ENCODE measurements at regions not wholly inside any gene's neighbourhood (a gene's known extent, or its start where the extent isn't known, plus 50 kb on each side); places are given as distances from the start of the nearest gene placed in this dataset.

GRCh38 chr11:112541140-112542046, 280.7 kb upstream of the PLET1 start:
- Histone ChIP-seq H4K20me1 (replicated peaks; ENCODE audit: control insufficient read depth, extremely low read depth, insufficient read depth, low read length) (no peaks in the 10 kb centered on the region), H3K27ac (ENCODE audit: insufficient read depth, low read depth, low read length) (no peak overlapping the region), H3K36me3 (ENCODE audit: control insufficient read depth in 2 of 2, extremely low read depth in 1 of 2, insufficient read depth in 2 of 2, low read length in 2 of 2) (no peaks in the 10 kb centered on the region), H3K27me3 (ENCODE audit: control insufficient read depth in 2 of 2, insufficient read depth in 2 of 2, low read length in 2 of 2) (no peaks in the 10 kb centered on the region), H3K4me1 (ENCODE audit: control insufficient read depth, extremely low read depth, insufficient read depth, low read length) (no peaks in the 10 kb centered on the region), H3K79me2 (ENCODE audit: control insufficient read depth, insufficient read depth, low read length) (no peaks in the 10 kb centered on the region), H3K9me3 (replicated peaks; ENCODE audit: control insufficient read depth, insufficient read depth, low read length) (no peaks in the 10 kb centered on the region), H3K4me3 (replicated peaks in 1 of 3; ENCODE audit: insufficient read depth in 1 of 3, low read depth in 1 of 3, low read length in 3 of 3) (no peak overlapping the region), H2AFZ (ENCODE audit: low read depth, low read length) (no peak overlapping the region), H3K4me2 (ENCODE audit: insufficient read depth, low read length) (no peak overlapping the region), H3K9me1 (replicated peaks; ENCODE audit: control insufficient read depth, extremely low read depth, insufficient read depth, low read length) (no peaks in the 10 kb centered on the region), H3K9ac (replicated peaks; ENCODE audit: extremely low read depth, insufficient read depth, low read length) (no peak overlapping the region)
- BruUV-seq (replicated peaks) = no TSS peak
- ChIA-PET POLR2A (no interaction called here), CTCF (interaction anchor here (0.7 kb wide), 1 partner anchor 14 kb away, joined by 3 read pairs; no protein-coding TSS in a partner anchor)
- TF ChIP-seq EZH2 (IDR thresholded peaks at IDR 0.05; ENCODE audit: borderline replicate concordance, low read depth, low read length, severe bottlenecking) = no peak
- intact Hi-C loops (cut with micrococcal nuclease) = no loop called here
- dilution Hi-C loops (cut with MboI; ENCODE audit: extremely low pct_ligation_motif_present, low sequenced_read_pairs) = no loop called here
- DNase-seq (ENCODE audit: low read depth, low spot score) (no peak), FAIRE-seq (no peak)

- CTCF ChIA-PET = interaction anchor here (0.7 kb wide), 1 partner anchor 13 kb away, joined by 3 read pairs; no protein-coding TSS in a partner anchor
- no peaks in the 10 kb centered on the region for H3K9me3 ChIP-seq (replicated peaks; ENCODE audit: control insufficient read depth, insufficient read depth, low read length)
- H3K9ac ChIP-seq (replicated peaks; ENCODE audit: extremely low read depth, insufficient read depth, low read length) = no peak overlapping the region
- no peak overlapping the region for H3K27ac ChIP-seq (ENCODE audit: insufficient read depth, low read depth, low read length)
- no peak overlapping the region for H2AFZ ChIP-seq (ENCODE audit: low read depth, low read length)
- no peaks in the 10 kb centered on the region for H3K36me3 ChIP-seq (ENCODE audit: control insufficient read depth in 2 of 2, extremely low read depth in 1 of 2, insufficient read depth in 2 of 2, low read length in 2 of 2)
- no peaks in the 10 kb centered on the region for H3K9me1 ChIP-seq (replicated peaks; ENCODE audit: control insufficient read depth, extremely low read depth, insufficient read depth, low read length)
- no peak overlapping the region for H3K4me3 ChIP-seq (replicated peaks in 1 of 3; ENCODE audit: insufficient read depth in 1 of 3, low read depth in 1 of 3, low read length in 3 of 3)
- dilution Hi-C loops (cut with MboI; ENCODE audit: extremely low pct_ligation_motif_present, low sequenced_read_pairs) (no loop called here), intact Hi-C loops (cut with micrococcal nuclease) (no loop called here)
- POLR2A ChIA-PET = no interaction called here
- no TSS peak for BruUV-seq (replicated peaks)
- H3K27me3 ChIP-seq (ENCODE audit: control insufficient read depth in 2 of 2, insufficient read depth in 2 of 2, low read length in 2 of 2) = no peaks in the 10 kb centered on the region
- no peak overlapping the region for H3K4me2 ChIP-seq (ENCODE audit: insufficient read depth, low read length)
- H3K4me1 ChIP-seq (ENCODE audit: control insufficient read depth, extremely low read depth, insufficient read depth, low read length) = no peaks in the 10 kb centered on the region
- no peak for TF ChIP-seq FOS (IDR thresholded peaks at IDR 0.05; ENCODE audit: borderline replicate concordance, insufficient read depth, low read length)
- TF ChIP-seq CTCF (IDR thresholded peaks at IDR 0.05; ENCODE audit: extremely low read depth in 1 of 2, insufficient read depth in 1 of 2, low read depth in 1 of 2, low read length in 2 of 2) = no peak
- no peak for TF ChIP-seq POLR2A (IDR thresholded peaks at IDR 0.05; ENCODE audit: low read depth, low read length)
- TF ChIP-seq MYC (IDR thresholded peaks at IDR 0.05; ENCODE audit: low read depth, low read length) = no peak
- no peak for TF ChIP-seq EZH2 (IDR thresholded peaks at IDR 0.05; ENCODE audit: borderline replicate concordance, low read depth, low read length, severe bottlenecking)
- no peak for TF ChIP-seq JUN (IDR thresholded peaks at IDR 0.05; ENCODE audit: borderline replicate concordance, insufficient read depth, insufficient read length, low read depth)
- TF ChIP-seq POLR2AphosphoS5 (IDR thresholded peaks at IDR 0.05; ENCODE audit: insufficient read depth, low read depth, low read length) = no peak
- no peak for TF ChIP-seq GATA2 (IDR thresholded peaks at IDR 0.05; ENCODE audit: insufficient read depth, insufficient read length, low read depth, low read length)
- TF ChIP-seq, protein P1, sequence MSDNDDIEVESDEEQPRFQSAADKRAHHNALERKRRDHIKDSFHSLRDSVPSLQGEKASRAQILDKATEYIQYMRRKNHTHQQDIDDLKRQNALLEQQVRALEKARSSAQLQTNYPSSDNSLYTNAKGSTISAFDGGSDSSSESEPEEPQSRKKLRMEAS (IDR thresholded peaks at IDR 0.05; ENCODE audit: insufficient read depth, insufficient read length) = no peak
- FAIRE-seq = no peak
- no peak for DNase-seq (ENCODE audit: low read depth, low spot score)
- no peaks in the 10 kb centered on the region for H3K79me2 ChIP-seq (ENCODE audit: control insufficient read depth, insufficient read depth, low read length)
- H4K20me1 ChIP-seq (replicated peaks; ENCODE audit: control insufficient read depth, extremely low read depth, insufficient read depth, low read length) = no peaks in the 10 kb centered on the region
Observed at GRCh38 chr11:112542479-112542878, 281.8 kb upstream of the PLET1 start.
